ENCODE measurements at regions not wholly inside any gene's neighbourhood (a gene's known extent, or its start where the extent isn't known, plus 50 kb on each side); places are given as distances from the start of the nearest gene placed in this dataset.

- TF ChIP-seq CTCF (IDR thresholded peaks at IDR 0.05; ENCODE audit: control extremely low read depth, extremely low read depth, low read depth, missing control alignments): no peak
- DNase-seq (ENCODE audit: extremely low spot score): no peak
- CTCF ChIA-PET: interaction anchor here (1.1 kb wide), 1 partner anchor 610 kb away, joined by 3 read pairs; no protein-coding TSS in a partner anchor
- POLR2A ChIA-PET: no interaction called here
These were observed 756.3 kb downstream of the INHBA start for GRCh38 chr7:40946549-40946948.

DNA sequence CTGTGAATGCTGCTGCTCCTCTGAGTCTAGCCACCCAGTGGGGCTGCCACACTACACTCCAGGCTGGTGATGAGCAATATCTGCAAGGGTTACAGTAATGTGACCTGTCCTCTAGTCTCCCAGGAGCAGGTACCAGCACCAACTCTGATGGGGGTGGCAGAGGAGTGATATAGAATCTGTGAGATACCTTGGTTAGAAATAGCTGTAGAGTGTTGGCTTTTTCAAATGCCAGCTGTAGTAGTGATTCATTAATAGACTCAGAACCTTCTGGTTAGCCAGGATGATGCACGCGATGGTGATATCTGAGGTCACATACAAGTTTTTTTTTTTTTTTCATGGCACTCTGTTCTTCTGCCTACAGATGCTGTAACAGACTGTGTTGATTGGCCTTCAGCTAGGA, 757.1 kb downstream of the INHBA start:
- POLR2A ChIA-PET: no interaction called here

GRCh38 chr7:40944981-40945585, 757.8 kb downstream of the INHBA start:
- no peak for TF ChIP-seq CTCF (IDR thresholded peaks at IDR 0.05; ENCODE audit: control extremely low read depth, extremely low read depth, low read depth, missing control alignments)
- POLR2A ChIA-PET: no interaction called here
- CTCF ChIA-PET: no interaction called here
- no peak for DNase-seq (ENCODE audit: extremely low spot score)

More for the DNA sequence above, 757.1 kb downstream of the INHBA start:
- no peak for TF ChIP-seq CTCF (IDR thresholded peaks at IDR 0.05; ENCODE audit: control extremely low read depth, extremely low read depth, low read depth, missing control alignments)
- CTCF ChIA-PET: no interaction called here
- DNase-seq (ENCODE audit: extremely low spot score): no peak

- ChIA-PET CTCF (no interaction called here), POLR2A (no interaction called here)
- TF ChIP-seq CTCF (IDR thresholded peaks at IDR 0.05; ENCODE audit: control extremely low read depth, extremely low read depth, low read depth, missing control alignments): no peak
- no peak for DNase-seq (ENCODE audit: extremely low spot score)
These were observed 765.0 kb downstream of the INHBA start for GRCh38 chr7:40937879-40938278.

- DNase-seq (ENCODE audit: extremely low spot score): no peak
- POLR2A ChIA-PET: no interaction called here
- CTCF ChIA-PET: interaction anchor here (1.2 kb wide), 1 partner anchor 63 kb away, joined by 3 read pairs; no protein-coding TSS in a partner anchor
- TF ChIP-seq CTCF (IDR thresholded peaks at IDR 0.05; ENCODE audit: control extremely low read depth, extremely low read depth, low read depth, missing control alignments): no peak
These were observed 767.5 kb downstream of the INHBA start for GRCh38 chr7:40935435-40935834.

GRCh38 chr7:40923626-40924025, 779.3 kb downstream of the INHBA start:
- ChIA-PET POLR2A (no interaction called here), CTCF (no interaction called here)
- DNase-seq (ENCODE audit: extremely low spot score): no peak
- TF ChIP-seq CTCF (IDR thresholded peaks at IDR 0.05; ENCODE audit: control extremely low read depth, extremely low read depth, low read depth, missing control alignments): no peak

DNA sequence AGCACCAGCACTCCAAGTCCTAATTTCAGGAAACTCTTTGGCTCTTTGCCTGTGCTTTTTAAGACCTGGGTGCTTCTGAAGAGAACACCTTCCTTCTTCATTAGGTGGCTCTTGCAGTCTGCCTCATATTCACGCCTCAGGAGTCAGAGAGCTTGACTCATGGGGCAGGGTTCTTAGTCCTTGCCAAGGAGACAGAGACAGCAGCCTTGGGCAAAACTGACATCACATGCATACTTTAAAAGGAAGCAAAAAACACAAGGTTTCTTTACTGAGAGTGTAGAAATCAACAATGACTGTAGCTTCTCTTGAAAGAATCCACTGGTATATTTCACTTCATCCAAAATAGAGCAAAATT, 780.6 kb downstream of the INHBA start:
- DNase-seq (ENCODE audit: extremely low spot score): no peak
- POLR2A ChIA-PET: no interaction called here
- TF ChIP-seq CTCF (IDR thresholded peaks at IDR 0.05; ENCODE audit: control extremely low read depth, extremely low read depth, low read depth, missing control alignments): no peak
- CTCF ChIA-PET: no interaction called here

Measured in GM10248 (cell line).